Thyroid gland (tissue), 4 donors: ENCODE measurements at regions not wholly inside any gene's neighbourhood (a gene's known extent, or its start where the extent isn't known, plus 50 kb on each side); places are given as distances from the start of the nearest gene placed in this dataset.

Experiments used
- CTCF ChIP-seq, 6 experiments: fragments of 200-600 bp in 3 of 6; fragments of 450-650 bp in 3 of 6; sonication (generic) in 3 of 6; IDR thresholded peaks; one replicate each; pipeline ENCODE4 v1.5.1; 2016 to 2019; ENCODE audit warnings: antibody characterized with exemption in 6 of 6, mild to moderate bottlenecking in 2 of 6, inconsistent platforms in 1 of 6, moderate library complexity in 1 of 6
- POLR2A ChIP-seq, 2 donors: fragments of 450-650 bp; IDR thresholded peaks; one replicate each; pipeline ENCODE4 v1.6.1; 2017; ENCODE audit warnings: antibody characterized with exemption in 2 of 2, mild to moderate bottlenecking in 2 of 2, moderate library complexity in 1 of 2

DNA sequence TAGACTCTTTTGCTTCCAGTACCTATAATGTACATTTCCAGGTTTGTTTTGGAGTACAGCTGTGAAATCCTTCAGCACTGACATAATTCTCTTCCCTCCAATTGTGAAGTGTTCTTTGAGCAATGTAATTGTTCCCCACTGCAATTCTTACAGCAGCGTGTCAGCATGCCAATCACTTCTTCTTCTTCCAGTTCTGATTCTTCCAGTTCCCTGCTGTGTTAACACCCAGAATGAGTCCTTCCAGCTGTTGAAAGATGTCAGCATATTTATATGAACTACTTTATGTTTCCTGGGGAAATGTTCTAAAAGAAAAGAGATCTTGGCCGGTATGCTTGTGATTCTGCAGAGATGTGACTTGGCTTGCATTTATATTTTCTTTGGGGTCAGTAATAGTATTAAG lies 213.9 kb downstream of the UNC5CL start:
- no peak for TF ChIP-seq CTCF (IDR thresholded peaks at IDR 0.05)
- TF ChIP-seq POLR2A (IDR thresholded peaks at IDR 0.05): no peak
